ENCODE measurements at regions not wholly inside any gene's neighbourhood (a gene's known extent, or its start where the extent isn't known, plus 50 kb on each side); places are given as distances from the start of the nearest gene placed in this dataset.

DNA sequence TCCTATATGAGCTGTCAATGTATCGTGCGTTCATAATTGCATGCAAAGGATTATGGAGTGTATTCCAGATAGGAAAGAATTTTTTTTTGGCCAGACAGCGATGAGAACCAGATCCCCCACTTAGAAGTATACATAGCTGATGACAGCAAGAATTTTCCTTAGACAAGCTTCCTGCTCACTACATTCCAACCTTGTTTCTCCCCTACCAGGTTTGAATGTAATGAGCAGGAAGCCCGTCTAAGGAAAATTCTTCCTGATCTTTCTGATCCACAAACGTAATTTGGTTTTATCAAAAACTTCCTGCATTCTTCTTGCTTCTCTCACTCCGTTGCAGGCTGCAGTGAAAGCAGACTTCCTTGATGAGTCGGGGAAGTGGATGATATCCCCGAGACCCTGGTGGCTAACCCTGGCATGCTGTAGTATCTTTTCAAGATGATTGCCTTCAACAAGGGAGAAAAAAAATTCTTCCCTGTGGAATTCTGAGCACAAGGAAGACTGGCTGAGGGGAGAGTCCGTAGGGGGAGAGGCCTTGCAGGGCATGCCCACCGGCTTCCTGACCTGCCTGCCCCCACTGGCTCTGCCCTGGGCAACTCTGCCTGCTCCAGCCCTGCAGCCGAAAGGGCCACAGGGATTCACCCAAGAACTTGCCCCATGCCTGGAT lies 243.1 kb downstream of the TLE3 start:
- Histone ChIP-seq H3K9ac (ENCODE audit: low read length) (no peak overlapping the region), H3K27me3 (ENCODE audit: control insufficient read depth in 1 of 2, insufficient read depth in 2 of 2, low read length in 2 of 2) (no peaks in the 10 kb centered on the region), H3K4me1 (ENCODE audit: insufficient read depth, low read length) (no peaks in the 10 kb centered on the region), H3K9me3 (ENCODE audit: low read length) (no peaks in the 10 kb centered on the region), H3K4me3 (ENCODE audit: low read depth in 1 of 2, low read length in 2 of 2) (no peak overlapping the region), H3K27ac (ENCODE audit: low read depth, low read length) (no peak overlapping the region), H3K36me3 (ENCODE audit: insufficient read depth, low read length) (no peaks in the 10 kb centered on the region)

DNA sequence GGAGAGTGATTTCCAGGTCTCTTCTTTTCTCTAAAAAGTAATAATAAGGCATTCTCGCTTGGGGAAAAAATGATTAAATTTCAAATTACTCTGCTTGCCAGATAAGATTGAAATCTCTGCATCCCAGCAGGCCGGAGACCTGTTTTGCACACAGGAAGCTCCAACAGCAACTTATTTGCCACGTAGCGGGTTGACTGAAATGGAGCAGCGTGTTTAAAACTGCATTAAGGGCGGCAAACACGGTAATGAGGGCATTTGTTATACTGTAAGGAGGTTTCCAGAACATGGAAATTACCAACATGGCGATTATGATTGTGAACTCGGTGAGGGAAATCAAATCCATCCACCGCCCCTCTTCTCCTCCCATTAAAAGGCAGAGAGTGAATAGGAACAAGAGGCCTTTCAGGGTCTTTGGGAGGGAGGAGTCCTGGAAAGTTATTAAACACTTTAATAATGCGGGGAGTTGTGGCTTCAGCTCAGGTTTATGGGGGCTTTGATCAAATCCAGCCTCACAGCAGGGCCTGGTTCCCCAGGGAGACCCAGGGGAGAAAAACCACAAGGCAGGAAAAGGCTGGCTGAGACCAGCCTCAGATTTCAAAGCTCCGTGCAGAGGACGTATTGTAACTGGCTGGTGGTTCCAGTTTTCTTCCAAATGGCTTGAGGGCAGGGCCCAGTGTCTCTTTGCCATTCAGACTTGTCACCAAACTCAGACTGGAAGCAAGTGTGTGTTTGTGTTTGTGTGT lies 242.3 kb downstream of the TLE3 start:
- H3K27me3 ChIP-seq (ENCODE audit: control insufficient read depth in 1 of 2, insufficient read depth in 2 of 2, low read length in 2 of 2), result no peaks in the 10 kb centered on the region
- no peak overlapping the region for H3K27ac ChIP-seq (ENCODE audit: low read depth, low read length)
- no peaks in the 10 kb centered on the region for H3K4me1 ChIP-seq (ENCODE audit: insufficient read depth, low read length)
- H3K9ac ChIP-seq (ENCODE audit: low read length), result no peak overlapping the region
- H3K9me3 ChIP-seq (ENCODE audit: low read length), result no peaks in the 10 kb centered on the region
- H3K4me3 ChIP-seq (ENCODE audit: low read depth in 1 of 2, low read length in 2 of 2), result no peak overlapping the region
- H3K36me3 ChIP-seq (ENCODE audit: insufficient read depth, low read length), result no peaks in the 10 kb centered on the region

DNA sequence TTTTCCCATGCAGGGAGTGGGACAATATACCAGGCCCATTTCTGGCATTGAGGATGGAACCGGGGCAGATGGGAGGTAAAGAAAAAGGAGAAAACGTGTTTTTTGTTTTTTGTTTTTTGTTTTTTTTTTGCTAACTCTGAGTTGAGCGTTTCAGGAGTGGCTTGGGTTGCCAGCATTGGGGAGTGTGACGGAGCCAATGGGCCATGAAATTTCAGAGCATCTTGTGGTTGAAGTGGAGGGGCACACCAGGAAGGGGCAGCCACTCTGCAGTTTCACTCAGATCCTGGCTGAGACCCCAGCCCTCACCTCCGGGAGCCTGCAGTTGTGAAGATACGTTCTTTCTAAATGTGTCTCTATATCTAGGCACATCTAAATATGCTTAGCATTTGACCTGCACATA lies 240.5 kb downstream of the TLE3 start:
- H3K4me1 ChIP-seq (ENCODE audit: insufficient read depth, low read length), result no peaks in the 10 kb centered on the region
- no peak overlapping the region for H3K4me3 ChIP-seq (ENCODE audit: low read depth in 1 of 2, low read length in 2 of 2)
- H3K36me3 ChIP-seq (ENCODE audit: insufficient read depth, low read length), result no peaks in the 10 kb centered on the region
- H3K27me3 ChIP-seq (ENCODE audit: control insufficient read depth in 1 of 2, insufficient read depth in 2 of 2, low read length in 2 of 2), result no peaks in the 10 kb centered on the region
- no peak overlapping the region for H3K27ac ChIP-seq (ENCODE audit: low read depth, low read length)
- no peaks in the 10 kb centered on the region for H3K9me3 ChIP-seq (ENCODE audit: low read length)
- H3K9ac ChIP-seq (ENCODE audit: low read length), result no peak overlapping the region

DNA sequence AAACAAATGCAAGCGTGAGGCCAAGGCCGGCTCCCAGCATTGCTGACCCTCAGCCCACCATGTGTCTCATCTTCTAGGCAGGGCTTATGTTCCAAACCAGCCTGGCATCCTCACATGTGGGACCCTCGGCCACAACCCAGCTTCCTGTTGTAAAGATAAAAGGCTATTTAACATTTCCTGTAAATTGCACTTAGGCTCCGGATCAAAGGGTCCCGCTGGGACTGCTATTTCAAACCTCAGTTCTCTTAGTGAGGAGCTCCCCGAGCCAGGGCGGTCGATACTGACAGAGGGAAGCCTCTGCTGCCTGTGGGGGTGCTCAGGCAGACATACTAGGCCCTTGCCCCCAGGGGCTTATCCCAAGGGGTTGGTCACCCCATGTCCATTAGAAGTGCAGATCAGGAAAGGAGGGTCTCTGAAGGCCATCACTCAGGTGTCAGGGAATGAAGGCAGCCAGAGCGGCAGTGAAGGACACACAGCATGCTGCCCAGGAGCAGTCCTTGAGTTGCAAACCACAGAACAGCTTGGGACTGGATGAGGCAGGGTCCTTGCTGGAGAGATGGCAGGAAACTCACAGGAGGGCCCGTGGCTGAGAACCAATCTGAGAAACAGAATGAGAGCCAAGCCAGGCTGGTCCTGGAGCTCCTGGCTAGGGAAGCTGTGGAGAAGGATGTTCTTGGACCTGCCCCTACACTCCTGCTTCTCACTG lies 239.9 kb downstream of the TLE3 start:
- no peaks in the 10 kb centered on the region for H3K4me1 ChIP-seq (ENCODE audit: insufficient read depth, low read length)
- no peak overlapping the region for H3K4me3 ChIP-seq (ENCODE audit: low read depth in 1 of 2, low read length in 2 of 2)
- no peak overlapping the region for H3K27ac ChIP-seq (ENCODE audit: low read depth, low read length)
- H3K27me3 ChIP-seq (ENCODE audit: control insufficient read depth in 1 of 2, insufficient read depth in 2 of 2, low read length in 2 of 2), result no peaks in the 10 kb centered on the region
- H3K9me3 ChIP-seq (ENCODE audit: low read length), result no peaks in the 10 kb centered on the region
- H3K36me3 ChIP-seq (ENCODE audit: insufficient read depth, low read length), result no peaks in the 10 kb centered on the region
- no peak overlapping the region for H3K9ac ChIP-seq (ENCODE audit: low read length)

DNA sequence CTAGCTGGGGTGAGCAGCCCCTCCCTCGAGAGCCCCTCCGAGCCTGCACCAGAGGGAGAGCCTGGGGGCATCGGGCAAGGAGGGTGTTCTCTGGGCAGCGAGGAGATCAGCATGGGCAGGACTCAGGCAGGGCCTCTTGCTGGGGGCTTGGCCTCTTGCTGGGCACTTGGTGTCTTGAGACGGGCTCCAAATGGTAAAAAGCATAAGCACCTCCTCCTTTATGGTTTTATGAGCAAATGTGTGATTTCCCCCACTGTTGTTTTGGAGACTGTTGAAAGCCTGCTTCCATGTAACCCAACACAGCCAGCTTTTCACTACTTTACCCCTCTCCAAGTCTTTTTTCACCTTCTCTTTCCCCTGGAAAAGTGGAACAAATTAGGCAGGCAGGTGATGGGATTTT lies 239.3 kb downstream of the TLE3 start:
- no peaks in the 10 kb centered on the region for H3K27me3 ChIP-seq (ENCODE audit: control insufficient read depth in 1 of 2, insufficient read depth in 2 of 2, low read length in 2 of 2)
- no peaks in the 10 kb centered on the region for H3K9me3 ChIP-seq (ENCODE audit: low read length)
- H3K9ac ChIP-seq (ENCODE audit: low read length), result no peak overlapping the region
- H3K27ac ChIP-seq (ENCODE audit: low read depth, low read length), result no peak overlapping the region
- H3K4me3 ChIP-seq (ENCODE audit: low read depth in 1 of 2, low read length in 2 of 2), result no peak overlapping the region
- no peaks in the 10 kb centered on the region for H3K4me1 ChIP-seq (ENCODE audit: insufficient read depth, low read length)
- H3K36me3 ChIP-seq (ENCODE audit: insufficient read depth, low read length), result no peaks in the 10 kb centered on the region

DNA sequence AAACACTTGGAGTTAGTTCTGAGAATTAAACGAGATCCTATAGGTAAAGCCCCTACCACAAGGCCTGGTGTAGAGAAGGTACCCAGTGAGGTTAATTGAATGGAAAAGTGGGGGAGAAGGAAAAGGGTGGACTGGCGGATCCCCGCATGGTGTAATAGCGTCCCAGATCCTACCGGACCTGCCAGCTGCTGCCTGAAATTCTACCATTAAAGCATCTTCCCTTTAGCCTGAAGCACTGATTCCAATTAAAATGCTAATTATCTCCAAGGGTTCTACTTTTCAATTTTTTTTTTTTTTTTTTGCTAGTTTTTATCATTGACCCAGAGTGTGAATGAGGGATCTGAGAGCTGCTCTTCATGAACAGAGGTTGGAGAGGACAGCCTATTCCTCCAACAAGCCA lies 237.9 kb downstream of the TLE3 start:
- Histone ChIP-seq H3K4me3 (ENCODE audit: low read depth in 1 of 2, low read length in 2 of 2) (no peak overlapping the region), H3K27ac (ENCODE audit: low read depth, low read length) (no peak overlapping the region), H3K9ac (ENCODE audit: low read length) (no peak overlapping the region), H3K9me3 (ENCODE audit: low read length) (no peaks in the 10 kb centered on the region), H3K4me1 (ENCODE audit: insufficient read depth, low read length) (no peaks in the 10 kb centered on the region), H3K27me3 (ENCODE audit: control insufficient read depth in 1 of 2, insufficient read depth in 2 of 2, low read length in 2 of 2) (no peaks in the 10 kb centered on the region), H3K36me3 (ENCODE audit: insufficient read depth, low read length) (no peaks in the 10 kb centered on the region)

DNA sequence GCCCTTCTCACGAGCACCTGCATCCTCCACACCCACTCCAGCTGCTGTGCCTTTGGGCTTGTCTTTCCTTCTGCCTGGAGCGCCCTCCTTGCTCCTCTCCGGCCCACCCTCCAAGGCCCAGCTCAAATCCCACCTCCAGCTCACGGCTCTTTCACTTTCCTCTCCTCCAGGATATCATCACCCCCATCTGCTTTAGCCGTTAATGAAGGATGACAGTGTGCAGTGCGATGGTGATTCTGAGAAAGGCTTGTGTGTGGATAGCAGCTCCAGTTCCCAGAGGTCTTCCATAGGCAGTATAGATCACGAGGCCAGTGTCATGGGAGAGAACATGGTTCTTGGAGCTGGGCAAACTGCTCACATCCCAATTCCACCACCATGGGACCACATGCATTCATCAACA lies 237.4 kb downstream of the TLE3 start:
- Histone ChIP-seq H3K4me3 (ENCODE audit: low read depth in 1 of 2, low read length in 2 of 2) (no peak overlapping the region), H3K36me3 (ENCODE audit: insufficient read depth, low read length) (no peaks in the 10 kb centered on the region), H3K27me3 (ENCODE audit: control insufficient read depth in 1 of 2, insufficient read depth in 2 of 2, low read length in 2 of 2) (no peaks in the 10 kb centered on the region)

DNA sequence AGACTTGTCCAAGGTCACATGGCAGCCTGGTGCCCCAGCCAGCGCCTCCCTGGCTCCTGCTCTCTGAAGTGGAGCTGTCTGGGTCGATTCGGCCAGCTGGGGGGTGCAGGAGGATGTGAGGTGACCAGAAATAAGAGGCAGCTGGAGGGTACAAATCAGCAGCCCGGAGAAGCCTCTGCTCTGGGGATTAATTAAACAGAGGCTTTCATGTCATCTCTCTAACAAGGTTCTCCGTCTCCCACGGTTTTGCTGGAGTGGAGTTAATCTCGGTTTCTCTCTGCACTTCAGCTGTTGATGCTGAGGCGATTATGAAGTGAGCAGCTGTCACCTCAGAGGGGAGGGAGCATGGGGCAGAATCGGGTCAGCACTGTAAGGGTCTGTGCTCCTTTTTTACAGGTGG lies 236.8 kb downstream of the TLE3 start:
- no peak overlapping the region for H3K27ac ChIP-seq (ENCODE audit: low read depth, low read length)
- no peaks in the 10 kb centered on the region for H3K9me3 ChIP-seq (ENCODE audit: low read length)
- H3K4me1 ChIP-seq (ENCODE audit: insufficient read depth, low read length), result no peaks in the 10 kb centered on the region

More for the DNA sequence above, 237.4 kb downstream of the TLE3 start:
- Histone ChIP-seq H3K27ac (ENCODE audit: low read depth, low read length) (no peak overlapping the region), H3K9ac (ENCODE audit: low read length) (no peak overlapping the region), H3K9me3 (ENCODE audit: low read length) (no peaks in the 10 kb centered on the region), H3K4me1 (ENCODE audit: insufficient read depth, low read length) (no peaks in the 10 kb centered on the region)

DNA sequence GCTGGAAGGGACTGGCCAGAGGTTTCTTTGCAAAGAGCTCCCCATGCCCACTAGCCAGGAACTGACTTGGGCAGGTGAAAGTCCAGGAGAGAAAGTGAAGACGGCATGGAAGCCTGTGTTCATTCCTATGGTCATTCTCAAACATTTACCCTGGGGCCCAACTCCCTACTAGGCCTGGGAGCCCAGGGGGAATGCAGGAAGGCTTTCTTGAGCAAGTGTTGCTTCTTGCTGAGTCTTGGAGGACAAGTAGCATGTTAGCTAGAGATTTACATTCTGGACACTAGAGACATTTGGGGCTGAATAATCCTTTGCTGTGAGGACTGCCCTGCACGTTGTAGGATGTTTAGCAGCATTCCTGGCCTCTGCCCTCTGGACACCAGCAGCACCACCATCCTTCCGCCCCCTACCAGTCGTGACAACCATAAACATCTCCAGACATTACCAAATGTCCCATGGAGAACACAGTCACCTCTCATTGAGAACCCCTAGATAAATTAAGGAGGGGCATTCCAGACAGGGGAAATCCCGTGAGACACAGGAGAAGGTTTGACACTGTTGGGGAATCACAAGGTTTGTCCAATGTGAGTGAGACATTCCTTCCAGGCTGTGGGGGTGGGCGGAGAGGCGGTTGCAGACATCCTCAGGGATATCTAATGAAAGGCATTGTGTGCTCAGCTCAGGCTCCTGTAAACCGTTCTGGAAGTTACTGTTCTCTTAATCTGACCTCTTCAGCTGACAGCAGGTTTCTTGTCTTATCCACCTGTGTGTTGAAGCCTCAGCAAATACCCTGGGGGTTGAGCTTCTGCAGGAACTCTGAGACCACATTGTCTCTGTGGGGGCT lies 236.2 kb downstream of the TLE3 start:
- Histone ChIP-seq H3K36me3 (ENCODE audit: insufficient read depth, low read length) (no peaks in the 10 kb centered on the region), H3K4me1 (ENCODE audit: insufficient read depth, low read length) (no peaks in the 10 kb centered on the region)

More for the DNA sequence above, 236.8 kb downstream of the TLE3 start:
- H3K27me3 ChIP-seq (ENCODE audit: control insufficient read depth in 1 of 2, insufficient read depth in 2 of 2, low read length in 2 of 2), result no peaks in the 10 kb centered on the region
- no peak overlapping the region for H3K4me3 ChIP-seq (ENCODE audit: low read depth in 1 of 2, low read length in 2 of 2)
- H3K36me3 ChIP-seq (ENCODE audit: insufficient read depth, low read length), result no peaks in the 10 kb centered on the region
- H3K9ac ChIP-seq (ENCODE audit: low read length), result no peak overlapping the region

DNA sequence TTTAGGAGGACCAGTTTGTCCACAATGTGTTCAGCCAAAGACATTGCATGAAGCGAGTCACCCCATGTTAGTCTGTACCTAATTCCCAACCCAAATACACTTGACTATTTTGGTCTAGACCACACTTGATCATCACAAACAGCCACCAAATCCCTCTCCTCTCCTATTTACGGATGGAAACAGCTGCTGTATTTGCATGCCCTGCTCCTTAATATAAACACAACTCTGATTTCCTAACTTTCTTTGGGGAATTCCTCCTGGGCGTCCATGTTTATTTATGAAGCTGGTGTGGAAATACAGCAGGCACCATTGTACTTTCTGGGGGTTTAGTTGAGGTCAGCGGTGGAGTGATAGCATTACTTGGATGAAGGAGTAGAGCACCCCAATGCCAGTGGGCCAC lies 235.2 kb downstream of the TLE3 start:
- Histone ChIP-seq H3K36me3 (ENCODE audit: insufficient read depth, low read length) (no peaks in the 10 kb centered on the region), H3K4me1 (ENCODE audit: insufficient read depth, low read length) (no peaks in the 10 kb centered on the region), H3K9me3 (ENCODE audit: low read length) (no peaks in the 10 kb centered on the region), H3K27ac (ENCODE audit: low read depth, low read length) (no peak overlapping the region), H3K9ac (ENCODE audit: low read length) (no peak overlapping the region), H3K4me3 (ENCODE audit: low read depth in 1 of 2, low read length in 2 of 2) (no peak overlapping the region), H3K27me3 (ENCODE audit: control insufficient read depth in 1 of 2, insufficient read depth in 2 of 2, low read length in 2 of 2) (no peaks in the 10 kb centered on the region)

More for the DNA sequence above, 236.2 kb downstream of the TLE3 start:
- H3K4me3 ChIP-seq (ENCODE audit: low read depth in 1 of 2, low read length in 2 of 2), result no peak overlapping the region
- no peak overlapping the region for H3K9ac ChIP-seq (ENCODE audit: low read length)
- H3K9me3 ChIP-seq (ENCODE audit: low read length), result no peaks in the 10 kb centered on the region
- no peaks in the 10 kb centered on the region for H3K27me3 ChIP-seq (ENCODE audit: control insufficient read depth in 1 of 2, insufficient read depth in 2 of 2, low read length in 2 of 2)
- no peak overlapping the region for H3K27ac ChIP-seq (ENCODE audit: low read depth, low read length)

DNA sequence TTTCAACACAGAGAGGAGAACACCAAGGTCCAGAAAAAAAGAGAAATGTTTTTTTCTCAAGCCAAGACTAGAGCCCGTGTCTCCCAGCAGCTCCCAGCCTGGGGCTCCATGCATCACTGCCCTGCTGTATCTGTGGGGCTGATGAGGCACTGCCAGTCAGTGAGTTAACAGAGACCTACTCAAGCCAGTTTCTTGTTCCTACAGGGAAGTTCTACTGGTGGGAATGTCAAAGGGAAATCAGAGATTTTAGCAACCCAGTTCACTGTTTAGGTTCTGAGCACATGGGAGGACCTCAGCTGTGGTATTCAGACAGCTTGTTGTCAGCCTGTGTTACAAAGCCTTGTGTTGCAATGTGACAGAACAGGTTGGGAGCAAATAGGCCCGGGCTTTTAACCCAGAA lies 234.3 kb downstream of the TLE3 start:
- Histone ChIP-seq H3K27ac (ENCODE audit: low read depth, low read length) (no peak overlapping the region), H3K9ac (ENCODE audit: low read length) (no peak overlapping the region), H3K27me3 (ENCODE audit: control insufficient read depth in 1 of 2, insufficient read depth in 2 of 2, low read length in 2 of 2) (no peaks in the 10 kb centered on the region), H3K4me1 (ENCODE audit: insufficient read depth, low read length) (no peaks in the 10 kb centered on the region), H3K4me3 (ENCODE audit: low read depth in 1 of 2, low read length in 2 of 2) (no peak overlapping the region), H3K9me3 (ENCODE audit: low read length) (no peaks in the 10 kb centered on the region), H3K36me3 (ENCODE audit: insufficient read depth, low read length) (no peaks in the 10 kb centered on the region)

Measured in muscle layer of colon (tissue), 2 donors.